H54 (cell line): ENCODE measurements at regions not wholly inside any gene's neighbourhood (a gene's known extent, or its start where the extent isn't known, plus 50 kb on each side); places are given as distances from the start of the nearest gene placed in this dataset.
A peak's percentile ranks its signal among the peaks of the same experiment; 100 is the strongest.
"Not testable (repeated sequence)": the region's sequence is repeated elsewhere in the genome, so short reads cannot be mapped to it uniquely, and the experiment has no call there.

Experiments
- DNase-seq: peaks from one replicate; pipeline ENCODE4 v3.0.0; 2011; ENCODE audit warnings: low spot score, mixed read lengths; ENCODE audit not compliant: insufficient read length
- FAIRE-seq: peaks from 3 replicates; lab custom pipeline; 2011; peaks lifted over from hg19 to GRCh38; lab: Jason Lieb, UNC
- POLR2A ChIP-seq: IDR thresholded peaks from 2 replicates; pipeline ENCODE4 v1.6.1; 2011; ENCODE audit warnings: low read depth, mild to moderate bottlenecking, low read length

DNA sequence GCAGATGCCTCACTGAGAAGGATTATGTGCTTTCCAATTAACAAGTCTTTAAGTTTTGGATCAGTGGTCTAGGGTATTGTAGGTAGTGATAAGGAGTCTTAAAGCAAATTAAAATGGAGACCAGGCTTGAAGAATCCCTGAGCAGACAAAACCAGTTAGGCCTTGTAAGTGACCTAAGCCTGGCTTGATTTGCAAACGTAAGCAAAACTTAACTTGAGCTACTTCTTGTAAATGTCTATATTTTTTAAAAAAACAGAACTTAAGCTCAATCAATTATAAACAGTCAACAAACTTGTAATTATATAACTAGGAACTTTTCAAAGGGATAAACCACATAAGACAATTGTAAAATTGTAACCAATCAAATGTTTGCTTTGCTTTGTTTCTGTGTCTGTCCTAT is 72.7 kb upstream of the NALF2 start:
- DNase-seq (no peak), FAIRE-seq (no peak)
- no peak for TF ChIP-seq POLR2A

DNA sequence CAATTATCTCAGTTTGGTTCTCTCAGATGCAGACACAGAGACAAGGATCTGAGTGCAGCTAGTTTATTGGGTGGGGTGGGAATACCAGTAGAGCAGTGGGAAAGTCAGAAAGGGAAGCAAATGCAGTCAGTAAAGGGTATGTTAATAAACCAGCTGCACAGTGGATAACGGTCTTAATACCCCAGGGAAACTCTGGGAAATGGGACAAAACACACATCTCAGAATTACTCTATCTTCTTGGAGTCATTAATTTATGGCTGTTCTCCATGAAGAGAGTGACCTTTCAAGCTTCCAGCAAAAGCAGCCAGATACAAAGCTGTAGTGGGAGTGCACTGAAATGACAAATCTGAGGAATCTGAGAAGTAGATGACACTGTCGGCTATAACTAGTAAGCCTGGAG is 73.3 kb upstream of the NALF2 start:
- DNase-seq: no peak
- FAIRE-seq: no peak
- no peak for TF ChIP-seq POLR2A

DNA sequence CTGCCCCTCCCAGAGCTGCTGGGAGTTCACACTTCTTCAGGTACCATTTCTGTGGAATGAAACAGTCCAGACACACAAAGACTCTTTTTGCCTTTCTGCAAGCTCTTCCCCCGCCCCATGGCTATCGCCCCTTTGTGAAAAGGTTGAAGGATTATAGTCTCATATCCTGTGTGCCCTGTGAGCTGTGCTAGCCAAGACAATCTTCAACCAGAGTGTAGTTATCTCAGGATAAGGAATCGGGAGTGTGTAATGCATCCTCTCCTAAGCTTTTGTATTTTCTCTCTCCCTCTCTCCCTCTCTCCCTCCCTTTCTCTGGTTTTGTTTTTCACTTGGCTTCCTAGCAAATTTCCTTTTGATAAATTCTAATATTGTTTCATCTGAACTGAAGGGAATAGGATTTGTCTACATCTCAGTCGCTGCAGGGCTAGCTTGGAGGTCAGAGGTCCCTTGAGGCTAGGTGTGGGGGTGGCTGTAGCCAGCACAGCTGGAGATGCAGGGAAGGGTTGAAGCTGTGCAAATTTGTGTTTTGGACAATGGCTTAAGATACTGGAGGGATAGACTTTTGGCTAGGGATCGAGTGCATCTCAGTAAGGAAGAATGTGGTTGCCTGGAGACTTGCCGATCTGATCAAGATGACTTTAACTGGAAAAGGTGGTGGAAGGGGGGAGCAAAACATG is 74.6 kb upstream of the NALF2 start:
- no peak for TF ChIP-seq POLR2A
- no peak for DNase-seq
- no peak for FAIRE-seq

DNA sequence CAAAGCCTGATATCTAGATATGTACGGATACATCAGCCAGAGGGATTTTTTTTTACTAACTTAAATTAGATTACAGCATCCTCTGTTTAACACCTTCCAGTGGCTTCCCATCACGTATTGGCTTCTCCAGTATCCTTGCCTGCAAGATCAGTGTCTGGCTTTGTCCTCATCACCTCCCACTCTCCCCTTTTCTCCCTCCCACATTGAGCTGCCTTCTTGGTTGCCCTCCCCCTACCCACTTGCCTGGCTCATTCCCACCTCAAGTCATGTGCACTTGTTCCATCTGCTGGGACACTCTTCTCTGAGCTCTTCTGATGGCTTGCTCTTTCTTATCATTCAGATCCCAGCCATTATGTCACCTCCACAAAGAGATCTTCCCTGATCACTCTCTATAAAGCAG is 75.9 kb upstream of the NALF2 start:
- no peak for TF ChIP-seq POLR2A
- no peak for FAIRE-seq

DNA sequence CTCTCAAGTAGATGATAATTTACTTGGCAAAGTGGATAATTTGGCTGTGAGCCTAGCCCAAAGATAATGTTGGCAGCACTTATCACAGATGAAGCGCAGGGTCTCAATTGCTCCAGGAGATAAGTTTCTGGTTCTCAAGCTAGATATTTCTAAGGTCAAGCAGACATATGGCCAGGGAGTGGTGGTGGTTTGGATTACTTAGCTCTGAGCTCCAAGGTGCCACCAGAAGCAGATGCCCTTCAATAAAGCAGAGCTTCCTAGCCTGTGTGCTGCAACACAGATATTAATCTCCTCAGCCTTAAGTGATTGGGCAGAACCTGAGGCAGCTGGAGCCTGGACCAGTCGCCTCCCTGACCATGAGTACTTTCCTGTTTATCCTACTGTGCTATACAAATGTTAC is 79.2 kb upstream of the NALF2 start:
- DNase-seq: no peak
- no peak for TF ChIP-seq POLR2A
- no peak for FAIRE-seq

More for the DNA sequence above, 75.9 kb upstream of the NALF2 start:
- no peak for DNase-seq

DNA sequence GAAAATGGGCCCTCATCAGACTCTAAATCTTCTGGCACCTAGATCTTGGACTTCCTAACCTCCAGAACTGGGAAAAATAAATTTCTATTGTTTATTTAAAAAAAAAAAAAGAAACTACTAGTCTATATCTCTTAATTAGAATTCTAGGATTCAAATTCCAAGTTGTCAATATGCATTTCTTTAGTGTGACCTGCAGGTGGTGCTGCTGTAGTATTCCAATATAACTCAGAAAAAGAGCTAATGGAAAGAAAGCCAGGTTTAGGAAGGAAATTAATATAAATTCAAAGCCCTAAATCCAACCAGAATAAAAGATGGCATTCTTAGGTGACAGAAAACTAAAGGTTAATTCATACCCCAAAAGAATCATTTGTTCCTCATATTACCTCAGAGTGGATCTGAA is 80.0 kb upstream of the NALF2 start:
- FAIRE-seq (no peak), DNase-seq (no peak)
- TF ChIP-seq POLR2A: no peak

DNA sequence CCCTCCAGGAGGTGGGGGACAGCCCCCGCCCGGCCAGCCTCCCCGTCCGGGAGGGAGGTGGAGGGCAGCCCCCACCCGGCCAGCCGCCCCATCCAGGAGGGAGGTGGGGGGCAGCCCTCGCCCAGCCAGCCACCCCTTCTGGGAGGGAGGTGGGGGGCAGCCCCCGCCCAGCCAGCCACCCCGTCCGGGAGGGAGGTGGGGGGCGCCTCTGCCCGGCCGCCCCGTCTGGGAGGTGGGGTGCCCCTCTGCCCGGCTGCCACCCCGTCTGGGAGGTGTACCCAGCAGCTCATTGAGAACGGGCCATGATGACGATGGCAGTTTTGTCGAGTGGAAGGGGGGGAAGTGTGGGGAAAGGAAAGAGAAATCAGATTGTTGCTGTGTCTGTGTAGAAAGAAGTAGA is 81.9 kb upstream of the NALF2 start:
- DNase-seq, FAIRE-seq: not testable (repeated sequence)

DNA sequence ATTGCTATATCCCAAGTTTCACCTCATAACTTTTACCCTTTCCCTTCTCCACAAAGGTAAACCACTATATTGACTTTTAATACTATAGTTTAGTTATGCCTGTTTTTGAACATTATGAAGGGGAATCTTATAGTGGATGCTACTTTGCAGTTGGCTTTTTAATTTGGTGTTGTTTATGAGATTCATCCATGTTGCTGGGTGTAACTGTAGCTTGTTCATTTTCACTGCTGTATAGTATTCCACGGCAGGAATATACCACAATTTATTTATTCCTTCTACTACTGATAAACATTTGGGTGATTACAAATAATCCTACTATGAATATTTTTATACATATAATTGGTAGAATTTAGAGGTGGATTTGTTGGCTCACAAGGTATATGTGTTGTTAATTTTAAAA is 88.4 kb upstream of the NALF2 start:
- no peak for TF ChIP-seq POLR2A
- DNase-seq (no peak), FAIRE-seq (no peak)

DNA sequence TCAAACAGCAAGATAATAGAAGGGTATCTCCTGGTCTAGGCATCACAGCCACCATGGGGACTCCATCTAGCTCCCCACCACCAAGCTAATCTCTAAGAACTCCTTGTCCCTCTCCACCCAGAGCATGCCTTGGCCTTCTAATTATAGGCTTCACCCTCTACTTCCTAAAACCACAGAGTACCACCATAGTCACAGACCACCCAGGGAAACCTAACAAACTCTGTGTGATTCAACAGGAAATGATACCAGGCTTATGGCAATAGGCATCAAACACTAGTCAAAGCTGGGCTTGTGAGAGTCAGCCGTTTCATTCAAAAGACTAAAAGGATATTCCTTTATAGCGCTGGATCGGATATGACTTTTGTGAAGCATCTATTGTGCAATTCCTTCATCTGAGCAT is 91.5 kb upstream of the NALF2 start:
- no peak for FAIRE-seq
- TF ChIP-seq POLR2A: no peak
- no peak for DNase-seq

DNA sequence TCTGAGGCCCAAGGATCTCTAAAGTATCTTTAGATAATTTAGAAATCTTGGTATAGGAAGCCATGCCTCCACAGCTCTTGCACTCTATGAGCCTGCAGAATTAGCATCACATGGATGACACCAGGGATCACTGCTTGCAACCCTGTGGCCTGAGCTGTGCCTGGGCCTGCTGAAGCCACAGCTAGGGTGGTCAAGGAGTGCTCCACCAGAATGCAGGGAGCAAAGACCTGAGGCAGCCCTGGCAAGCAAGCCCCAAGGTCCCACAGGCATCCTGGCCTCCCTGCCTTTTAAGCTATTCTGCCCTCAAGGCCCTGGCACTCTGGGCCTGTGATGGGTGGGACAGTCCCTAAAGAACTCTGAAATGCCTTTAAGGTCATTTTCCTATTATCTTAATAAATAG is 105.2 kb upstream of the NALF2 start:
- no peak for DNase-seq
- FAIRE-seq: no peak
- no peak for TF ChIP-seq POLR2A

DNA sequence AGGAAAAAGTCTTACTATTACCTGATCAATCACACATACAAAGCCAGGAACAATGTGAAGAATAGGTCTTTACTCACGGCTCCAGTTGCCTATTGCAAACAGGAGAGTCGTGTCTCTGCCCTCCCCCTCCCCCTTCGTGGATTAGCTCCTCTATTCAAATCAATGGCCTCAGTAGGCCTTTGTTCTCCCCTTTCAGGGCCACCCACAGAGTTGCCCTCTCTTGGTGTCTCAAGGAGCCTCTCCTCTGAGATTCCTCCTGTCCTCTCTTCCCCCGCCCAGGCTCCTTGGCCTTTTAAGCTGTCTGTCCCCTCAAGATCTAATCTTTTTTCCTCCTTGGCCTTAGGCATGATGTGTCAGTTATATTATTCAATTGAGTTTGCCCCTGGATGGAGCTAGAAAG is 107.2 kb upstream of the NALF2 start:
- DNase-seq (no peak), FAIRE-seq (no peak)
- no peak for TF ChIP-seq POLR2A

DNA sequence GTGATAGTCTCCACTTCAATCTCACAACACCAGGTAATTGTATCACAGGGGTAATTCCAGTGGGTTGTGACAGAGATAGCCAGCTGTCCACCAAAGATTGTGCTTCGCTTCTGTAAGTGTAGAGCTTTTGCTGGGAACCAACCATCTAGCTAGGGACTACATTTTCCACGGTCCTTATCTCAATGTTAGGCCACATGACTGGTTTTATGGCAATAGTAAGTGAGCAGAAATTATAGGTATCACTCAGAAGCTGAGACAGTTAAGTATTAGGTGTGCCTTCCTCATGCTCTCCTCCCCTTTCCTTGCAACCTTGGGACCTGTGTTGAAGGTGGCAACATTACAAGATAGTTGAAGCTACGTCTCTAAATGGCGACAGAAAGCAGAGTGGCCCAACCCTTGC is 108.8 kb upstream of the NALF2 start:
- FAIRE-seq (no peak), DNase-seq (no peak)
- TF ChIP-seq POLR2A: no peak

DNA sequence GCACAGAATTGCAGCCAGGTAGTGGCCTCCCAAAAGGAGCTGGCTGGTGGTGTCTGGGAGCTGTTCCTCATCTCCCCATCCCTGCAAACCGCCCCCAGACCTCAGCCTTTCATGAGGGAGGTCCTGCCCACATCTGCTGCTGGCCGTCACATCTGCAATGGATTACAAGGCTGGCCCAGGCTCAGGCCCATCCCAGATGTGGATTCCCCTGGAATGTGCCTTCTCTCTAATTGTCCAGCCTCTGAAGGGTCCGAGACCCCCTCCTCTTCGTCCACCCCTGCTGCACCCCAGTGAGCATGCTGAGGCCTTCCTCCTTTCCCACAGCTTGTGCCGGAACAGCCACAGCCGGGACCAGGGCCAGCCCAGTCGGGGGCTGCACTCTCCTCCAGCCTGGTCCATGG is 115.0 kb upstream of the NALF2 start:
- FAIRE-seq (no peak), DNase-seq (no peak)
- no peak for TF ChIP-seq POLR2A

DNA sequence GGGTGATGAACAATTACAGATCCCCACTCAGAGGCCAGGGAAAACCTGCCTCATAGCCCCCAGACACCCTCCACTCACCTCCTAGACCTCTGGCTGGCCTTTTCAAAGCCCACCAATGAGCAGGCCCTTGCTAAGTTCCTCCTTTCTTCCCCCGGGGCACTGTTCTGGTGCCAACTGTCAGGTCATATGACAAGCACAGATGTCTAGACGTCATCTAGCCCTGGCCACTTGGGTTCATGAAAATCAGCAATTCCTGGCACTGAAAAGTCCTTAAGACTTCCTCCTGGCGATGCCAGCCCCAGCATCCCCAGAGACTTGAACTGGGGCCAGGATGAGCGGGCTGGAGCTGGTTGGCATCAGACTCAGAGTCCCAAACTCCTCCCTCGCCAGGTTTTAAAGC is 115.6 kb upstream of the NALF2 start:
- TF ChIP-seq POLR2A: no peak
- FAIRE-seq (no peak), DNase-seq (no peak)

DNA sequence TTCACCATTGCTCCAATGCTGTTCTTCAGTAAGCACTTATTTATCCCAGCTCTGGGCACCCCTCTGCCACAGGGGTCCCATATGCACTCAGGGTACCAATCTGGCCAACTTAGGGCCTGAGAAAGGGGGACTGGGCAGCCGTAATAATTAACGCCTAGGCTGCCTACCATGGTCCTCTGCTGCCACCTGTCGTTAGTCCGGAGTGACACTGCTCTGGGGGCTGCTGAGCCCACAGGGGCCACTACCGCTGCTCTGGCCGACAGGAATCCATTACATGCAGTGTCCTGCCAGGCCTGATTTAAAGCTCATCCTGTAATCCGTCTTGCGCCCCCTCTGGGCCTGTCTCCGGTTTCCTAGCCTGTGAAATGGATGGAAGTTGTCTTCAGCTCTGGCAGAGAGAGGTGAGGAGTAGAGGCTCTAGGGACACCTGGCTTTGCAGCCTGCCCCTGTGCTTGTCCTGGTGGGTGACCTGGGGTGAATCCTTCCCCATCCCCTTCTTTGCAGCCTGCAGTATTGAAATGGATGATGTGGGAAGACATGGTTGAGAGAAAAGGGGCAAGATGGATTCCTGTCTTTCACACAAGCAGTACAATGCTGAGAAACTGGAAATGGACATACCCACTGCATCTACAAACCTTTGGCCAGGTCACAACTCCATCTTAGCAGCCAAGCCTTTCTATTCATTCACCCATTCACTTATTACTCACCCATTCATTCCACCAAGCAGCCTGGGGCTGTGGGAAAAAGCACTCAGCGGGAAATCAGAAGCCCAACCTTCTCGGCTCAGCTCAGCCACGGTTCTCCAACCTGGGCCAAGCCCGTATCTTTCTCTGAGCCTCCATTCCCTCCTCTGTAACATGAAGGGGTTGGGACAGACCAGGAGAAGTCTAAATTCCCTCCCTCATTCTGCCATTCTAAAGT is 116.3 kb upstream of the NALF2 start:
- FAIRE-seq (no peak), DNase-seq (peak; percentile 26)
- TF ChIP-seq POLR2A: no peak

DNA sequence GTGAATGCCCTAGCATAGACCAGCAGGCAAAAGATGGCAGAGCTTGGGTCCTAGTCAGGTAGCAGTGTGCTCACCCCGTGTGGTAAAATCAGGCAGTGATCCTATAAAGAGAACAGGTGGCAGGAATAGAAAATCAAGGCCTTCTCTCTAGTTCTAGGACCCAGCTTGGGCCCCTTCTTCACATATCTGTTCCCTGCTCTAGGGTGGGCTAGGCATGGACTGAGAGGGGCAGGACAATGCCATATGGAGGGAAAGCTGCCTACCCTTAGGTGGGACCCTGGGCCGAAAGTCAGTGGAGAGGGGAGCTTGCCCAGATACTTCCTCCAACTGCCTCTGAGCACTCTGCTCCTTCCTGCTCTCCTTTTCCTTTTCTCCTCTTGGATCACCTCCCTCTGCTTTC is 117.4 kb upstream of the NALF2 start:
- FAIRE-seq (no peak), DNase-seq (no peak)
- TF ChIP-seq POLR2A: no peak
